ENCODE measurements at regions not wholly inside any gene's neighbourhood (a gene's known extent, or its start where the extent isn't known, plus 50 kb on each side); places are given as distances from the start of the nearest gene placed in this dataset.

DNA sequence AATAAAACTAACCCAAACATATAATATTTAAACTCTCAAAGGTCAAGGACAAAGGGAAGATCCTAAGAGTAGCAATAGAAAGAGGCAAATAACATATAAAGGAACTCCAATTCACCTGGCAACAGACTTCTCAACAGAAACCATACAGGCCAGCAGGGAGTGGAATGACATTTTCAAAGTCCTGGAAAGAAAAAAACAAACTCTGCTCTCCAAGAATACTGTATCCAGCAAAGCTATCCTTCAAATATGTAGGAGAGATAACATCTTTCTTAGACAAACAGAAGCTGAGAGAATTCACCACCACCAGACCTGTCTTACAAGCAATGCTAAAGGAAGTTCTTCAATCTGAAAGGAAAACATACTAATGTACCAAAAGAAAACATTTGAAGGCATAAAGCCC lies 51.5 kb upstream of the TMEM158 start:
- ChIA-PET CTCF (no interaction called here), POLR2A (no interaction called here)
- DNase-seq (ENCODE audit: extremely low spot score) = no peak
- TF ChIP-seq SP1 (IDR thresholded peaks at IDR 0.05) (no peak), TARDBP (IDR thresholded peaks at IDR 0.05) (no peak), FOXM1 (IDR thresholded peaks at IDR 0.05; ENCODE audit: borderline replicate concordance) (no peak), FOXK2 (IDR thresholded peaks at IDR 0.05) (no peak), LEF1 (IDR thresholded peaks at IDR 0.05; ENCODE audit: borderline replicate concordance) (no peak), HDGF (IDR thresholded peaks at IDR 0.05; ENCODE audit: borderline replicate concordance) (no peak), NFRKB (IDR thresholded peaks at IDR 0.05) (no peak), FOXA1 (IDR thresholded peaks at IDR 0.05) (no peak), ELF4 (IDR thresholded peaks at IDR 0.05) (no peak), SUZ12 (IDR thresholded peaks at IDR 0.05) (no peak), CTBP1 (IDR thresholded peaks at IDR 0.05; ENCODE audit: borderline replicate concordance) (no peak)
- TF ChIP-seq, protein P1, sequence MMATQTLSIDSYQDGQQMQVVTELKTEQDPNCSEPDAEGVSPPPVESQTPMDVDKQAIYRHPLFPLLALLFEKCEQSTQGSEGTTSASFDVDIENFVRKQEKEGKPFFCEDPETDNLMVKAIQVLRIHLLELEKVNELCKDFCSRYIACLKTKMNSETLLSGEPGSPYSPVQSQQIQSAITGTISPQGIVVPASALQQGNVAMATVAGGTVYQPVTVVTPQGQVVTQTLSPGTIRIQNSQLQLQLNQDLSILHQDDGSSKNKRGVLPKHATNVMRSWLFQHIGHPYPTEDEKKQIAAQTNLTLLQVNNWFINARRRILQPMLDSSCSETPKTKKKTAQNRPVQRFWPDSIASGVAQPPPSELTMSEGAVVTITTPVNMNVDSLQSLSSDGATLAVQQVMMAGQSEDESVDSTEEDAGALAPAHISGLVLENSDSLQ (IDR thresholded peaks at IDR 0.05) = no peak

DNA sequence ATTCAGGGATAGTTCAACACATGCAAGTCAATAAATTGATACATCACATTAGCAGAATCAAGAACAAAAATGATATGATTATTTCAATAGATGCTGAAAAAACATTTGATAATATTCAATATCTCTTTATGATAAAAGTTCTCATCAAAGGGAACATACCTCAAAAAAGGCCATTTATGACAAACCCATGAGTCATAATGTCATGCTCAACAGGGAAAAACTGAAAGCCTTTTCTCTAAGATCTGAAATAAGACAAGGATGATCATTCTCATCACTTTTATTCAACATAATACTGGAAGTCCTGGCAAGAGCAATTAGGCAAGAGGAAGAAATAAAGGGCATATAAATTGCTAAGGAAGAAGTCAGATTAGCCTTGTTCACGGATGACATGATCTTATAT lies 54.1 kb upstream of the TMEM158 start:
- POLR2A ChIA-PET = no interaction called here
- no peak for TF ChIP-seq HDGF (IDR thresholded peaks at IDR 0.05; ENCODE audit: borderline replicate concordance)
- TF ChIP-seq CTBP1 (IDR thresholded peaks at IDR 0.05; ENCODE audit: borderline replicate concordance) = no peak
- TF ChIP-seq SUZ12 (IDR thresholded peaks at IDR 0.05) = no peak
- no peak for TF ChIP-seq FOXK2 (IDR thresholded peaks at IDR 0.05)
- no peak for TF ChIP-seq NFRKB (IDR thresholded peaks at IDR 0.05)
- TF ChIP-seq BHLHE40 (IDR thresholded peaks at IDR 0.05; ENCODE audit: borderline replicate concordance) = no peak
- no peak for TF ChIP-seq LEF1 (IDR thresholded peaks at IDR 0.05; ENCODE audit: borderline replicate concordance)
- TF ChIP-seq ELF4 (IDR thresholded peaks at IDR 0.05) = no peak
- no peak for TF ChIP-seq FOXA1 (IDR thresholded peaks at IDR 0.05)

GRCh38 chr3:45280971-45281370 lies 54.9 kb upstream of the TMEM158 start:
- no peak for DNase-seq (ENCODE audit: extremely low spot score)
- ChIA-PET POLR2A (interaction anchor here (0.7 kb wide), 1 partner anchor 608 kb away, joined by 5 read pairs; no protein-coding TSS in a partner anchor), CTCF (no interaction called here)
- no peak for TF ChIP-seq CTBP1 (IDR thresholded peaks at IDR 0.05; ENCODE audit: borderline replicate concordance)
- TF ChIP-seq, protein P1 (IDR thresholded peaks at IDR 0.05) = no peak

More for the DNA sequence above, 54.1 kb upstream of the TMEM158 start:
- DNase-seq (ENCODE audit: extremely low spot score) = no peak
- CTCF ChIA-PET = no interaction called here

DNA sequence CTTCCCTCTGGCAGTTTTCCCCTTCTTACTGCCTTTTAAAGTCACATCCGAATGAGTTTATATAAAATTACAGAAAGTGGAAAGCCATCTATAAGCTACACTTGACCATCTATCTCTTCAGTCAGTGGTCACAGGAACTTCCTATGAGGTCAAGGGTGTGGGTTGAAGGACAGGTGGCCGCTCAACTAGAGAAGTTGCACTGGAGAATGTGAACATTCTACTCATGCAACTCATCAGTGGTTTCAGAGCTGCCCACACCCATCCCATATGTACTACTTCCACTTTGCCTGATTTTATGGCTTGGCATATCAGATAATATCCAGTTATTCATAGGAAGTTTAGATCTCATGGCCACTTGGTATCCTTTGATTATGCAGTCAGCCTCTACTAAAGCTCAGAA lies 57.4 kb upstream of the TMEM158 start:
- no peak for DNase-seq (ENCODE audit: extremely low spot score)
- ChIA-PET CTCF (no interaction called here), POLR2A (no interaction called here)
- TF ChIP-seq ZNF384 (IDR thresholded peaks at IDR 0.05) (no peak), LEF1 (IDR thresholded peaks at IDR 0.05; ENCODE audit: borderline replicate concordance) (no peak), FOXK2 (IDR thresholded peaks at IDR 0.05) (no peak), BHLHE40 (IDR thresholded peaks at IDR 0.05; ENCODE audit: borderline replicate concordance) (no peak)
- TF ChIP-seq, protein P1 (IDR thresholded peaks at IDR 0.05) = no peak

DNA sequence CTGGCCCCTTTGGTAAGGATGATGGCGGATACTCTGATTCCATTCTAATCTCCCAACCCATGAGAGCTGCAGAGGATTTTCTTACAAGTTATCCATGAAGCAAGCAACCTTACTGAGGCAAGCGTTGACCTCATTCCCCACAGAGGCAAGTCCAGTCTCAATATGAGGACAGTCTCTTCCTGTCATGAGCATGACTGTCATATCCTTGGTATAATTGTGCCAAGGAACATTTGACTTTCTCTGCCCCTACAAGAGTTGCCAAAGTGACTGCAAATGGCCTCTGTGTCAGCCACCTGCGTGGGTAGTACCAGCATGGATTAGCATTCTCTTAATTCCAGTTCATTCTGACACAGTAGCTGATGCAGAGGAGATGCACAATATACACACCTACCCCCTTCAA lies 71.2 kb upstream of the TMEM158 start:
- no peak for DNase-seq (ENCODE audit: extremely low spot score)
- TF ChIP-seq FOXM1 (IDR thresholded peaks at IDR 0.05; ENCODE audit: borderline replicate concordance) (no peak), FOXK2 (IDR thresholded peaks at IDR 0.05) (no peak), TARDBP (IDR thresholded peaks at IDR 0.05) (no peak), SUZ12 (IDR thresholded peaks at IDR 0.05) (no peak), LEF1 (IDR thresholded peaks at IDR 0.05; ENCODE audit: borderline replicate concordance) (no peak), FOXA1 (IDR thresholded peaks at IDR 0.05) (no peak), NFRKB (IDR thresholded peaks at IDR 0.05) (no peak), CTBP1 (IDR thresholded peaks at IDR 0.05; ENCODE audit: borderline replicate concordance) (no peak), L3MBTL2 (conservative IDR thresholded peaks at IDR 0.05) (no peak), HDGF (IDR thresholded peaks at IDR 0.05; ENCODE audit: borderline replicate concordance) (no peak), ELF4 (IDR thresholded peaks at IDR 0.05) (no peak), BHLHE40 (IDR thresholded peaks at IDR 0.05; ENCODE audit: borderline replicate concordance) (no peak), SP1 (IDR thresholded peaks at IDR 0.05) (no peak)
- TF ChIP-seq, protein P1 (IDR thresholded peaks at IDR 0.05) = no peak
- POLR2A ChIA-PET = no interaction called here
- CTCF ChIA-PET = no interaction called here

- POLR2A ChIA-PET = no interaction called here
- no peak for TF ChIP-seq L3MBTL2 (conservative IDR thresholded peaks at IDR 0.05)
- no peak for TF ChIP-seq FOXA1 (IDR thresholded peaks at IDR 0.05)
- TF ChIP-seq SUZ12 (IDR thresholded peaks at IDR 0.05) = no peak
- TF ChIP-seq TARDBP (IDR thresholded peaks at IDR 0.05) = no peak
- no peak for TF ChIP-seq HDGF (IDR thresholded peaks at IDR 0.05; ENCODE audit: borderline replicate concordance)
- TF ChIP-seq LEF1 (IDR thresholded peaks at IDR 0.05; ENCODE audit: borderline replicate concordance) = no peak
- DNase-seq (ENCODE audit: extremely low spot score) = no peak
- CTCF ChIA-PET = no interaction called here
Measured at GRCh38 chr3:45302470-45302869, 76.4 kb upstream of the TMEM158 start.
